NCI-H2107 treated with DMSO at 0.1 percent for 48 hours (cell line): ENCODE measurements at regions not wholly inside any gene's neighbourhood (a gene's known extent, or its start where the extent isn't known, plus 50 kb on each side); places are given as distances from the start of the nearest gene placed in this dataset.
"Not testable (repeated sequence)": the region's sequence is repeated elsewhere in the genome, so short reads cannot be mapped to it uniquely, and the experiment has no call there.

Source experiments
- DNase-seq: peaks from one replicate; lab custom pipeline; 2025; ENCODE audit not compliant: unreplicated experiment; lab: John Stamatoyannopoulos, UW

DNA sequence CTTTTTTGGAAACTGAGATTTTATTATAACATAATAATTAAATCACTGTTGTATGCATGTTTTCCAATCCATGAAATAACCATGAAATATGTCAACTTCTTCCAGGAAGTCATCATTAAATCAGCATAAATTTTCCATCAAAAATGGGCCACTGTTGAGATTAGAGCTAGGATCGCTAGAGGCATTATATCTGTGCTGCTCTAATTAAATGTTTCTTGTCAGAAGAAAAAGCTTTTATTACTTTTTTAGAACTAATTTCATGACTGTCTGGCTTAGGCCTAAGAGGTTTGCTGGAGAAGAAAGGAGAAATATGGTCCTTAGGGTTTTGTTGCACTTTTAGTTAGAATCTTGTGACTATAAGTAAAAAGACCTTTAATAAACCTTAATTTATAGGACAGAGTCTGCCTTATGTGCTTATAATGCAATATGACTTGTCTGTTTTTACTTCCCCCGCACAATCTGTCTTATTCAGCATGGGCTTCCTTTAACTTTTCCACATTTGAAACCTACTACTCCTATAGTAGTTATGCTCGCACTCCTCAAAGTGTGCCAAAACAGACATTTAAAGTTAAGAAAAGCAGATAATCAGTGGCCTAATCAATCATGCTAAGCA, 363.4 kb upstream of the GCFC2 start:
- DNase-seq: no peak

DNA sequence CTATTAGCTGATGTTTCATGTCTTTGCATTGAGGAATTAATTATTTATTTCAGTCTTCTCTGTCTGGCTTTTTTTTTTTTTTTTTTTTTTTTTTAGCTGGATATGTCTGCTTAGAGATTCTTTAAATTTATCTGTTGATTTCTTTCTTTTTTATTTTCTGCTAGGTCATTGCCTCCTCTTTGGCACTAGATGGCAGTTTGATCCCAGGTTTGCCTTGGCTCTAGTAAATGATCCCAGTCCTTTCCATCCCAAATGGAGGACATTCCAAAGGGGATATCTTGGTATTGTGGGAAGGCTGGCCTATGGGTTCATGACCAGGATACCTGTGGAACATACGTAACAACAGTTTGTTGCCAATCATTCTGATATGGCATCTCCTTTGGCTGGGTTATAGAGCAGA, 339.5 kb upstream of the GCFC2 start:
- DNase-seq: no peak

DNA sequence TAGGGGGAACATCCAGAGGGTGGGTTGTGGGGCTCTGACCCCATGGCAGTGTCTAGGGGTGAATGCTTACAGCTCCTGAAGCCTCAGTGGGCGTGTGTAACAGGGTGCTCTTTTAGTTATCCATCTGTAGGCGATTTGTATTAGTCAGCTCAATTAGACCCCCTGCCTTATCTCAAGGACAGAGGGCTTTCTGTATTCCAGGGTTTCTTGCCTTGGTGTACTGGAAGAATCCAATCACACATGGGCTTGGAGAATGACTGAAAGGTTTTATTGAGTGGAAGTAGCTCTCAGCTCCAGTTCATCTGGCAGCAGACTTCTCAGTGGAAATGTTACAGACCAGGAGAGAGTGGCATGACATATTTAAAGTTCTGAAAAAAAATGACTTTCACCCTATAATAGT, 334.0 kb upstream of the GCFC2 start:
- DNase-seq: no peak

DNA sequence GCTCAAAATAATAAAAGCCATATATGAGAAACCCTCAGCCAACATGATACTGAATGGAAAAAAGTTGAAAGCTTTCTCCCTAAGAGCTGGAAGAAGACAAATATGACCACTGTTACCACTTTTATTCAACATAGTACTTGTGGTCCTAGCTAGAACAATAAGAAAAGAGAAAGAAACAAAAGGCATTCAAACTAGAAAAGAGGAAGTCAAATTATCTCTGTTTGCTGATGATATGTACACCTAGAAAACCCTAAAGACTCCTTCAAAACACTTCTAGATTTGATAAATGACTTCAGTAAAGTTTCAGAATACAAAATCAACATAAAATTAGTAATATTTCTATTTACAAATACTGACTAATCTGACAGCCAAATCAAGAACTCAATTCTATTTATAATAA, 328.8 kb upstream of the GCFC2 start:
- no peak for DNase-seq

DNA sequence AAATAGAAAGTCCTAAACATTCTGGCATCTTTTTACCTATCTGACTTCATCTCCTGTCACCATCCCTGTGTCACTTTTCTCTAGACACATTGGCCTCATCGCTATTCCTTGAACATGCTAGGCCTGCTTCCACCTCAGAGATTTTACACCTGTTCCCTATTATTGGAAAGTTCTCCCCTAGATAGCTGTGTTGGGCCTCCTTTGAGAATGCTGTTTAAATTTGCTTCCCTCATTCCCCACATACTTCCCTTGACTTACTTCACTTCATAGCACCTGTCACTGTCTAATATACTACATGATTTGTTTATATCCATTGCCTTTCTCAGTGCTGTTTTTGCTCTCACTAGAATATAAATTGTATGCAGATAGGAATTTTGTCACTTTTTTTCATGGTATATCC, 317.0 kb upstream of the GCFC2 start:
- no peak for DNase-seq

DNA sequence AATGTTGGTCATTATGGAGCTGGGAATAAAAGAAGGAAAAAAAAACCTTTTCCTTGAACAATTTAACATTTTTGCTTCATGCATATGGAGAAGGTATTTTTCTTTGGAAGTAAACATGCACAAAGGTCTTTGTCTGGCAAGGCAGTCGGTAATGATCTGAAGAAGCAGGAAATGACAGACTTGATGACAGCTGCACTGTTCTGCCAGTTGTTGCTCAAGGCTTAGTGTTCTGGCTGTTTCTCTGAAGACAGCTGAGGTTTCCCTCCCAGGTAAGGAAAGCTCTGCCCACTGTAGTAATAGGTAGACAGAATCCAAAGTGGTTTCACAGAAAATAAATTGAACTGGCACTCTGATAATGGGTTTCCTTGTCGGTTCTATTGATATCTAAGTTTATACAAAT, 308.4 kb upstream of the GCFC2 start:
- DNase-seq: no peak

DNA sequence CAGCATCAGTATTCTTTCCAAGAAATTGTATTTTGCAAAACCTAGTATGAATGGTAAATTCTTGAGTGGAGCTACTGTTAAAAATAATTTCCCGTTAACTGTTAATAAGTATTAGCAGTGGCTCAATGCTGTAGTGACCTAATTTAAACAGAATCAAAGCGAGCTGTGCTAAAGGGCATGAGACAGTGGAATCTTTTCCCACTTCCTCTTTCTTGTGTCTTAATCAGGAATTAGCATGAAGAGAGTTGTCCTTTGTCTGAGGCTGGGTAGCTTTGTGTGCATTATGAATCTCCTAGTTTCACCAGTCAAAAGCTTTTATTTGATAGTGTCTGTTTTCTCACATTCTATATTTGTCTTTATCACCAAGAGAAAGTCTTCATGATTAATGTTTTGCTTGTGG, 298.8 kb upstream of the GCFC2 start:
- DNase-seq: no peak

DNA sequence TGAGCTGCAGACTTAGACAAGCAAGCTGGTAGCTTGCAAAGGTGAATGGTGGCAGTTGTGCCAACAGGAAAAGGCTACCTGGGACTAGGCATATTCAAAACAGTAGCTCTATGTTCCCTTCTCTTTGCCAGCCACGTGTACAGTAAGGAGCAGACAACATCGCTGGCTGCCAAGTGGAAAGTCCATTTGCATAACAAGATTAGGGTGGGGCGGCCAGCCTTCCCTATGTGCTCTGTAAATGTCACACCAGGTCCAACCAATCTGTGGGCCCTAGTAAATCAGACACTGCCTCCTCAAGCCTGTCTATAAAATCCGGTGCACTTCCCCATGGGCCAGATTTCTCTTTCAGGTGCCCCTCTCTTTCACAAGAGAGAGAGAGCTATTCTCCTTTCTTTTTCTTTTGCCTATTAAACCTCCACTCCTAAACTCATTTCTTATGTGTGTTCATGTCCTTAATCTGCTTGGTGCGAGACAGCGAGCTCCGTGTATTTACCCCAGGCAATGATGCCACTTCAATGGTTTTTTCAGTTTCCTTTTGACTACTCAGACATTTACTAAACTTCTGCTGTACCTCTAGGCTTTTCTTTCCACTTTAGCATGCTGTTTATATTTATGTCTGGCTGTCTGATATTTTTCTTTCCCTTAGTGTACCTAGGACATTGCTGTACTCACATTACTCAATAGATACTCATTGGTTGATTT, 297.4 kb upstream of the GCFC2 start:
- no peak for DNase-seq

DNA sequence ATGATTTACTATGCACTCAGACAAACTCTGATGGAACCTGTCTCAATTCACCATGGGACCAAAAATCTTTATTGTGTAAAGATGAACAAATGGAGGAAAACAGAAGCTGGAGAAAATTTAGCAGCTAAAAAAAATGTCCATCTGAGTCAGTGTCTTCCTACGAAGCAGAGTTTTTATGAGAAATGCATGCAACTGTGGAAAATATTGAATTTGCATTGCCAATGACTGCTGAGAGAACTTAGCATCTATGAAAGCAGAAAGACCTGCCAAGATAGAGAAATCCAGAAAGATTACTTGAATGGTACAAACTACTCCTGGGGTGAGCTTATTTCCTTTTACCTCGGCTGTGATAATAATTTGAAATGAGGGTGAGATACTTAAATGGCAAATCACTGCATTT, 289.7 kb upstream of the GCFC2 start:
- no peak for DNase-seq

DNA sequence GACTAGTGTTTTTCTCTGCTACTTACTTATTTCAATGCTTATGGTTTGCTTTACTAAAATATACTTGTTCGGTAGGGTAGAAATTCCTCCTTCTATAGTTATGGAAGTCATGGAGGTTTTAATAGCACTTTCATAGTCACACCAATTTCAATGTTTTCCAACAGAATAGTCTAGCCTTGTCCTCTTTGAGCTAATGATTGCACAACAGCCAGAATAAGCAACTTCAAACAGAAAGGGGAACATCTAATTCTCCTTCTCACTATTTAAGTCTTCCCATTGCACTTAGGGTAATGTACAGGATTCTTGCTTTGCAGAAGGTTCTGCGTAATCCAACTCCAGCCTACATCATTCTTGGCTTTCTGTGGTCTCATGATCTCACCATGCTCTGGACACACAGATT, 287.7 kb upstream of the GCFC2 start:
- no peak for DNase-seq

DNA sequence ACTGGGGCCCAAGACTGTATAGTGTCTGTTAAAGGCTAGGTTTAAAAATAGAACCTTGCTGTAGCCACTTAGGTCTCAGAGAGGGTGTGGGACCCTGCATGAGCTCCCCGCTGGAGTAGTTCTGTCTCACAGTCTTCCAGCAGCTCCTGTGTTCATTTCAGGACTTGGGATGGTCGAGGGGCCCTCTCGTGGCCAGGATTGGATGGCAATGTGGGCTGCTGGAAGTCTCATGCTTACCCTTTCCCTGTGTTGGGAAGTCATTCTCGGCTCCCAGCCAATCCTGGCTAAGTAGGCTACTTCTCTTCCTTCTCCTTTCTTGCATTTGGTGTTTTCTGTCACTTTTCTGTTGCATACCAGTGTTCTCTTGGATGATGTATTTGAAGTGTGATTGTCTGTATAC, 284.0 kb upstream of the GCFC2 start:
- no peak for DNase-seq

DNA sequence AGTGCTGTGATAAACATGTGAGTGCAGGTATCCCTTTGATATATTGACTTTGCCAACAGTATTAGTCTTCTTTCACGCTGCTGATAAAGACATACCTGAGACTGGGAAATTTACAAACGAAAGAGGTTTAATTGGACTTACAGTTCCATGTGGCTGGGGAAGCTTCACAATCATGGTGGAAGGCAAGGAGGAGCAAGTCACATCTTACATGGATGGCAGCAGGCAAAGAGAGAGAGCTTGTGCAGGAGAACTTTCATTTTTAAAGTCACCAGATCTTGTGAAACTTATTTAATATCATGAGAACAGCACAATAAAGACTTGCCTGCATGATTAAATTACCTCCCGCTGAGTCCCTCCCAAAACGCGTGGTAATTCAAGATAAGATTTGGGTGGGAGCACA, 277.9 kb upstream of the GCFC2 start:
- not testable (repeated sequence) for DNase-seq

DNA sequence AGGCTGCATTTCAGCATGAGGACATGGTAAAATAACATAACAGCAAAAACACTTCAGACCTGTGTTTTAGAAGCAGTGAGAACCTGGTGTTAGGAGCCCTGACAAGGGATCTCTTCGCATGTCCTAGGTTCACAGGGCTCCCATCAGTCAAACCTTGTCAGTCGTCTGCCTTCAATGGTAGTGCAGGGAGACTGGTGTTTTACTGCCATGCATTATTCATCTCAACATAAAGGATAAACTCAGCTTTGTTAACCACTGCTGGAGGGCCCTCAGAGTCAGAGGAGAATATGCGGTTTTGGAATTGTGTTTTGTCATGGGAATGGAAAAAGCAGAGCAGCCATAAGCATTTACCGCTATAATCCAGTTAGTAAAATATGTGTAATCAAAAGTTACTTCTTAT, 275.9 kb upstream of the GCFC2 start:
- DNase-seq: no peak

DNA sequence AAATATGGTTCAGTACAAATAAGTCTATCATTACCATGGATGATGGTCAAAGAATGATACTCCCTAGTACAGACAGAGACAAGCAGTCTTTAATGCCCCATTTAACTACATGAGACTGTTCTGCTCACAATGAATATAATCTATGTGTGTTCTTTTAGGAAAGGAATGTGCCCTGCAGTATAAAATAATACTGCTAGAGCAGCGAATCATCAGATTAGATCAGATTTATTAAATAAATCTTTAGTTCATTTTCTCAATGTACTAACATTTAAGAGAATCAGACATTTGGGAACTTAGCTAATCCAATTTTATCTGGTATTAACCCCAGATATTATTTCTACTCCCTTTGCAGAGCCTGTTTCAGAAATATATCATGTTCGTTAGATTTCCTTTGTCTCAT, 272.0 kb upstream of the GCFC2 start:
- DNase-seq: no peak

DNA sequence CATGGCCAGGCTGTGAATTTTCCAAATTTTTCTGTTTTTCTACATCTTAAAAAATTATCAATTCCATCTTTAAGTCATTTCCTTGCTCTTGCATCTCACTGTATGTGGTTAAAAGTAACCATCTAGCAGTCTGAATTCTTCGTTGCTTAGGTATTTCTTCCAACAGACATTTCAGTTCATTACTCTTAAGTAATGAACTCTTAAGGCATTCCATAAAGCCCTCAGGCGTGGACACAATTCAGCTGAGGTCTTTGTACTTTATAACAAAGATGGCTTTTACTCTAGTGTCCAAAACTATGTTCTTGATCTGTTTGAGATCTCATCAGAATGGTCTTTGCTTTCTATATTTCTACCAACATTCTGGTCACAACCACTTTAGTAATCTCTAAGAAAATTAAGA, 253.9 kb upstream of the GCFC2 start:
- DNase-seq: no peak

DNA sequence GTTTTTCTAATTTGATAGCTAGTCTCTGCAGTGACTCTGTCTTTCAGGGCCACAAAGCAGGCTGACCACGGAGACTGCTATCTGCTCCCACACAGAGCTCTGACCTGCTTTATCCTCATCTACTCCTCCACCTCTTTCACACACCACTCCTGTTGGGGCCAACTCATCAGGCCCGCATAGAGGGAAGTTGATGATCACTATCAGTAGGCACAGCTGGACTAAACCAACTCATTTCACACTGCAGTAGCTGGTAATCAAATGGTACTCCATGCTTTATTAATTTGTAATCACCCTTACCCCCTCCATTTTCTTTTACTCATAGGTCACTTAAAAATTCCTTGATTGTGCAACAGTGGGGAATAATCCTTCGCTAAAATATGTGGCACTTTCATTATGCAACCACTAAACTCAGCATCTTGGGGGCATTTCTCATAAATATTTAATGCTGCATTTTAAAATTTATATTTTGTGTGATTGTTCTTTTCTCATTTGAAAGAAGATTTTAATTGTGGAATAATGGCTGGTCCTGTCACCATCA, 249.8 kb upstream of the GCFC2 start:
- no peak for DNase-seq

DNA sequence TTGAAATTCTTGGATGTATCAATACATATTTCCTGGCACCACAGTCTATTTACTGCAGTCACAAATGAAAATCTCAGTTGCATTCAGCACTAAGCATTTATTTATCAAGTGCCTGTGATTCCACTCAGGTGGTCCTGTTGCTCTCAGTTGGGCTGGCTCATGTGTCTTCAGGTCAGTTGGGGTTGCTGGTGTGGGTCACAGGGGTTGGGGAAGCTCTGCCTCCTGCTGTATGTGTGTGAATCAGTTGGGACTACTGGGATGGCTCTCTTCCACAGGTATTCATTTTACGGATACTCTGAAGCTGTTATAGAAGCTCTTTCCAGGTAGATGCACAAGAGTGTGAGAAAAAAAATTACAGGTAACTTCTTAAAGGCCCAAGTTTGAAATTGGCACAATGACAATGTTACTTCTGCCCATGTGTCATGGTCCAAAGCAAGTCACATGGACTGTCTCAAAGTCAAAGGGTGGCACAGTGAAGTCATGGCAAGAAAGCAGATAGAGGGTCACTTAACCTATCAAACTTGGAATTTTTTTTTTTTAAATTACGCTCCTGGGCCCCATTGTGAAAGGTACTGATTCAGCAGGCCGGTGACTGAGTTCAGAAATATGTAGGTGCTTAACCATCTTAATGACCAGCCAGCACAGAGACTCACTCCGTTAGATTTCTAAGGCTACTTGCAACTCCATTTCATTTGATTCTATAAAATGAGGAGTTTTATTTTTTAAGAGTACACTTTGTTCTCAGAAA, 249.2 kb upstream of the GCFC2 start:
- no peak for DNase-seq

DNA sequence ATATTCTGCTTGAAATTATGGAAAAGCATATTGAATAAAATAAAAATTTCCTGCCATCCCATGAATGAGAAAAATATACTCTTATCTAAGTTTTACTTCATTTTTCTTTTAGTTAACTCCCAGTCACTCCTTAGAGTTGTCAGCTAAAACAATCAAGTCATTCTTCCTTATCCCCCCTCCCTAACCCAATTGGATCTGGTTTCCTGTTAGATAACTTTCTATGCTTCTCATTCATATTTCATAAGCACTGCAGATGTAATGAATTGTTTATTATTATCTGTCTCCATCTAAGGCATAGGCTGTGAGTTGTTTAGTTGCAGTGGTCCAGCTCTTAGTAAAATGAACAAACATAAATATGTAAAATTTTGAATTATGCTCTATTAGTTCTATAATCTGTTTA, 244.0 kb upstream of the GCFC2 start:
- no peak for DNase-seq

DNA sequence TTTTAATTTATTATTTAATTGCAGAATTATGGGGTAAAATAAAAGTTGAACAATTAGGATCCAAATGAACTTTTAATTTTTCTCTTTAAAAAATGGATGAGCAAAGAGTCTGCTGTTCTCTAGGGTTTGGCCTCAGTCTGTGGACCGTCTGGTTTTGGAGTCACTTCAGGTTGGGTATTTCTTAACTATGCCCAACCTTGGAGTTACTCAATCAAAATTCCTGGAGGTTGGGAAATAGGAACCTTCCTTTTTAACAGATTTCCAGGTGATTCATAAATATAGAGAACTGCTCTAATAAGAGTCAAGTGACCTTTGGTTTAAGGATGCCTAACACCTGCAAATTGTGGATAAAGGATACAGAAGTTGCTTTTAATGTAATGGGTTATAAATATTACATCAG, 241.5 kb upstream of the GCFC2 start:
- DNase-seq: no peak

DNA sequence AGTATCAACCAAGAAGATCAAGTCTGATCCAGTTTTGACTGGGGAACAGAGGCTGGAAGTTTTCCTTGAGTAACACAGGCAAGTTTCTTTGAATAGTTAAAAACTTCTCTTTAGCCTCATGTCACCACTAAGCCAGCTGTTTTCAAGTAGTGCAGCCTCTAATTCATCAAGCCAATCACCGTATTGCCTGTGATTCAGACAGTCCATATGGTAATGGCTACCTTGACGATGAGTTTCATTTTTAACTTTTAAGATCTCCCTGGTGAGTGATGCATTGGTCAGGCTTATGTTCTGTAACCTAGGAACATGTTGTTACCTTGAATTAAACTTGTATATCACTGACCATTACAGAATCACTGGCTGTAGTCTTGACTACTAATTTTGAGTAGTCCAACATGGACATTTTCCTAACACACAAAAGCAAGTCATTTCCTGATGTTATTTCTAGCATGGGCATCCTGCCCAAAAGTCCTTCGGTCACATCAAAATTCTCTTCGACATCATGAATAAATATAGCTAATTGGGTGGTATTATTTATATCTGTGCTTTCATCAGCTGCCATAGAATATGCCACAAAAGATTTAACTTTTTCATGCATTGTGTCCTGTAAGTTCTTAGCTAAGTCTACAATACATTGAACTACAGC, 238.8 kb upstream of the GCFC2 start:
- no peak for DNase-seq

DNA sequence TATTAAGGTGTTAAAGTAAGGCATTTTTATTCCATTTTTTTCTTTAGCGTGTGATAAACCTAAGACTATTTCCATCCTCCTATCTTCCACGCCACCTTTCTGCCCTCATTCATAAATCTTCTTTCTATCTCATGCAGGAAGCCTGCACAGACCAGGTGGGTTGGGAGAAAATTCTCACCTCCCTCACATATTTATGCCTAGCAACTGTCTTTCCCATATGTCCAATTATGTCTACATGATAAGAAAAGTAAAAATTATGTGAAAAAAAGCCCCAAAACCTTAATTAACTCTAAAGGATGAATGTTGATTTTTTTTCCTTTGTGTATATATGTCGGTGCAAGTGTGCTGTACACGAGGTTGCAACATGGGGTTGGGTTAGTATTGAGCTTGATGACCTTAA, 225.6 kb upstream of the GCFC2 start:
- DNase-seq: no peak

DNA sequence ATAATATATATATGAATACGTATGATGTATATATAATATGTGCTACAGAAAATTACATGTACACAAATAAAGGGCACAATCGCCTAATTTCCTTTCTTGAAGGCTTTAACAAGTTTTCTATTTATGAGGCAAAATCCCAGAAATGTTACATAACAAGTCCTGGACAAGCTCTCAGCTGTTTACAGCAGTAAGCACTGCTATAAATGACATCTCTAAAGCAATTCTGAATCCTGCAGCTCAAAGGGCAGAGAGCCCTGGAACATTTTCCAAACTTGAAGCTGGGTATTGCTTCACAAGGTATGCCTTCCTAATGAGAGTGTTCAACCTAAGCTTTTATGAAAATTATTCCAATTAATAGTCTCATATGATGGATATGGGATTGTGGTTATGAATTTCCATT, 222.3 kb upstream of the GCFC2 start:
- DNase-seq: no peak
